NB4 (cell line): ENCODE measurements at regions not wholly inside any gene's neighbourhood (a gene's known extent, or its start where the extent isn't known, plus 50 kb on each side); places are given as distances from the start of the nearest gene placed in this dataset.

ENCODE experiments used
- DNase-seq: peaks from one replicate; pipeline ENCODE4 v3.0.0; 2010; ENCODE audit warnings: low read depth
- H3K4me3 ChIP-seq: one replicate; pipeline ENCODE4 v1.5.1; 2011; ENCODE audit warnings: mild to moderate bottlenecking, low read depth, low read length, moderate library complexity
- MYC ChIP-seq: IDR thresholded peaks from 2 replicates; pipeline ENCODE4 v1.6.1; 2011; ENCODE audit warnings: low read depth, low read length
- POLR2A ChIP-seq: IDR thresholded peaks from 2 replicates; pipeline ENCODE4 v1.6.1; 2011; ENCODE audit warnings: mild to moderate bottlenecking; ENCODE audit not compliant: insufficient read length; ENCODE audit errors: extremely low read depth
- TF ChIP-seq, protein P1 (sequence below): IDR thresholded peaks from one replicate; pipeline ENCODE4 v1.5.1; 2012; ENCODE audit warnings: low read depth, low read length
- TF ChIP-seq, protein P2 (sequence below): IDR thresholded peaks from 2 replicates; pipeline ENCODE4 v1.6.1; 2011; ENCODE audit warnings: low read depth, low read length

- no peak for DNase-seq
- H3K4me3 ChIP-seq: no peak overlapping the region
- no peak for TF ChIP-seq MYC
- no peak for TF ChIP-seq POLR2A
- TF ChIP-seq, protein P1, sequence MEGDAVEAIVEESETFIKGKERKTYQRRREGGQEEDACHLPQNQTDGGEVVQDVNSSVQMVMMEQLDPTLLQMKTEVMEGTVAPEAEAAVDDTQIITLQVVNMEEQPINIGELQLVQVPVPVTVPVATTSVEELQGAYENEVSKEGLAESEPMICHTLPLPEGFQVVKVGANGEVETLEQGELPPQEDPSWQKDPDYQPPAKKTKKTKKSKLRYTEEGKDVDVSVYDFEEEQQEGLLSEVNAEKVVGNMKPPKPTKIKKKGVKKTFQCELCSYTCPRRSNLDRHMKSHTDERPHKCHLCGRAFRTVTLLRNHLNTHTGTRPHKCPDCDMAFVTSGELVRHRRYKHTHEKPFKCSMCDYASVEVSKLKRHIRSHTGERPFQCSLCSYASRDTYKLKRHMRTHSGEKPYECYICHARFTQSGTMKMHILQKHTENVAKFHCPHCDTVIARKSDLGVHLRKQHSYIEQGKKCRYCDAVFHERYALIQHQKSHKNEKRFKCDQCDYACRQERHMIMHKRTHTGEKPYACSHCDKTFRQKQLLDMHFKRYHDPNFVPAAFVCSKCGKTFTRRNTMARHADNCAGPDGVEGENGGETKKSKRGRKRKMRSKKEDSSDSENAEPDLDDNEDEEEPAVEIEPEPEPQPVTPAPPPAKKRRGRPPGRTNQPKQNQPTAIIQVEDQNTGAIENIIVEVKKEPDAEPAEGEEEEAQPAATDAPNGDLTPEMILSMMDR: no peak
- TF ChIP-seq, protein P2, sequence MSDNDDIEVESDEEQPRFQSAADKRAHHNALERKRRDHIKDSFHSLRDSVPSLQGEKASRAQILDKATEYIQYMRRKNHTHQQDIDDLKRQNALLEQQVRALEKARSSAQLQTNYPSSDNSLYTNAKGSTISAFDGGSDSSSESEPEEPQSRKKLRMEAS: no peak
Measured at GRCh38 chr14:76939015-76939742, 89.3 kb downstream of the IRF2BPL start.

- no peak for DNase-seq
Measured at GRCh38 chr14:76938092-76938500, 90.4 kb downstream of the IRF2BPL start.

DNA sequence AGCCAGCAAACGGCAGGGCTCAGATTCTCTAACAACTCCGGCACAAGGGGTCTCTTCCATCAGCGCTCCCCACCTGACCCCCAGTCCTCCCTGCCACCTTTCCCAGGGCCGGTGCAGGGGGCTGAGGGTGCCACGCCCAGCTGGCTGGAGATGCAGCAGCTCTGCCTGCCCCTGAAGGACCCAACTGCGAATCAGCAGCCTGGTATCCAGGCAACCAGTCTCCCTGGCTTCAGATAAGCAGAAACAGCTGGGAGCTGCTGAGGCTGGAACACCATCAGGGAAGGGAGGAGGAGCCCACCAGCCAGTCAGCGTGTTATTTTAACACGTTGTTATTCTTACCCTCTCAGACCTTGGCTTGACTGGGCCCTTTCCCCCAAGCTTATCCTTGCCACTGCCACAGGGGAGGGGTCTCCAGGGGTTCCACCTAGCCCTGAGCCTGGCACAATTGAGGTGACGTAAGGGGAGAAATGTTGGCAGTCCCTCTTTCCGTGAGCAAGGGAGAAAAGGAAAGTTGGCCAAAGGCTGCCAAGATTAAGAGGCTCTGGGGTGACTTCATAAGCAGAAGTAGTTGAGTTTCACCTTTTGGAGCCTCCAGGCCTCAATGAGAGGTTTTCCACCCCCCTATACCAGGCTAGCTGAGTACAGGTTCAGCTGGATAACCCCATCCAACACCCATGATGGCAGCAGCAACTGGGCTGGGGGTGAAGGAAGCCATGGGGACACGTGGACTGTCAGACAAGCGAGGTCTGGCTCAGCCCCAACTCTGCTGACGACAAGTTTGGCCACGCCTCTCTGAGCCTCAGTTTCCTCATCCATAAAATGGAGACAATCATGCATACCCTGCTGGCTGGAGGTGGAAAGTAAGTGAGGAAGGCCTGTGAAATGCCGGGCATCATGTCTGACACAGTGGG, 91.1 kb downstream of the IRF2BPL start:
- no peak for TF ChIP-seq POLR2A
- TF ChIP-seq, protein P1: no peak
- TF ChIP-seq MYC: no peak
- TF ChIP-seq, protein P2: no peak
- H3K4me3 ChIP-seq: no peak overlapping the region
- DNase-seq: no peak

More at GRCh38 chr14:76938092-76938500, 90.4 kb downstream of the IRF2BPL start:
- H3K4me3 ChIP-seq: no peak overlapping the region
- no peak for TF ChIP-seq POLR2A
- TF ChIP-seq, protein P2: no peak
- TF ChIP-seq MYC: no peak
- TF ChIP-seq, protein P1: no peak

DNA sequence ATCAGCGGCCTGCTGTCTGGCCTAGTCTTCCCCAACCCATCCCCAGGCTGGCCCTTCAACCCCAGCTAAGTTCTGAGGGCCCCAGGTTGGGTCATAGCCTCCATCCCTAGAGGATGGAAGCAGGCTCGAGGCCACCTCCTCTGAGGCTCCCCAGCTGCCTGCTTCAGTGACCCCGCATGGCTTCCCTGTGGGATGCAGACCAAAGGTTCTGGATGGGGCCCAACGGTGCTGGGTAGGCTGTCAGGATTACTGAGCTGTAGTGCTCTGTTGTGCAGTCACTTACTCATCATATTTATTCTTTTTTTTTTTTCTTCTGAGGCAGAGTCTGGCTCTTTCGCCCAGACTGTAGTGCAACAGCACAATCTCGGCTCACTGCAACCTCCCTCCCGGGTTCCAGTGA, 92.0 kb downstream of the IRF2BPL start:
- H3K4me3 ChIP-seq: no peak overlapping the region
- TF ChIP-seq, protein P2: no peak
- TF ChIP-seq, protein P1: no peak
- no peak for TF ChIP-seq POLR2A

GRCh38 chr14:76933515-76933914, 95.0 kb downstream of the IRF2BPL start:
- TF ChIP-seq MYC: no peak
- TF ChIP-seq, protein P1: no peak
- no peak for TF ChIP-seq POLR2A
- TF ChIP-seq, protein P2: no peak
- DNase-seq: no peak
- H3K4me3 ChIP-seq: no peak overlapping the region

More for the DNA sequence above, 92.0 kb downstream of the IRF2BPL start:
- DNase-seq: no peak
